Upper lobe of right lung (tissue), 1 donor: ENCODE measurements at regions not wholly inside any gene's neighbourhood (a gene's known extent, or its start where the extent isn't known, plus 50 kb on each side); places are given as distances from the start of the nearest gene placed in this dataset.

ENCODE experiments used
- ATAC-seq: fragments of 200-7000 bp; cut with Tn5 transposase; one replicate; pipeline ENCODE4 v1.9.1; 2020; ENCODE audit warnings: mild to moderate bottlenecking, moderate library complexity
- DNase-seq: peaks from one replicate; pipeline ENCODE4 v3.0.0-alpha.2; 2020
- H3K27ac ChIP-seq: fragments of 200-600 bp; one replicate; pipeline ENCODE4 v1.8.0; 2022
- H3K27me3 ChIP-seq: fragments of 200-600 bp; one replicate; pipeline ENCODE4 v1.8.0; 2022; ENCODE audit warnings: mild to moderate bottlenecking
- H3K36me3 ChIP-seq: fragments of 200-600 bp; one replicate; pipeline ENCODE4 v1.8.0; 2022
- H3K4me1 ChIP-seq: fragments of 200-600 bp; one replicate; pipeline ENCODE4 v1.8.0; 2022
- H3K4me3 ChIP-seq: fragments of 200-600 bp; one replicate; pipeline ENCODE4 v1.8.0; 2022; ENCODE audit warnings: mild to moderate bottlenecking
- H3K9me3 ChIP-seq: fragments of 200-600 bp; one replicate; pipeline ENCODE4 v1.8.0; 2022
- CTCF ChIP-seq: fragments of 200-600 bp; IDR thresholded peaks from one replicate; pipeline ENCODE4 v1.8.0; 2022; ENCODE audit warnings: antibody characterized with exemption
- intact Hi-C: fragments of 100-400 bp; cut with DNase I; formaldehyde crosslinking; loops from one replicate; pipeline ENCODE4 v1.11.0; 2022
- donor health status: DM: no; HTN: yes; CAD: no; lungs with severe emphysema.

- Histone ChIP-seq H3K27me3 (no peaks in the 10 kb centered on the region), H3K4me1 (no peaks in the 10 kb centered on the region), H3K27ac (no peak overlapping the region), H3K36me3 (no peaks in the 10 kb centered on the region), H3K4me3 (no peak overlapping the region), H3K9me3 (no peaks in the 10 kb centered on the region)
- ATAC-seq, result no peak
- TF ChIP-seq CTCF, result no peak
- DNase-seq, result no peak
- intact Hi-C loops, result no loop called here
Observed at GRCh38 chr2:41907141-41907540, 140.7 kb upstream of the PKDCC start.

- H3K4me1 ChIP-seq, result no peaks in the 10 kb centered on the region
- H3K27ac ChIP-seq, result no peak overlapping the region
- TF ChIP-seq CTCF, result no peak
- no peak for DNase-seq
- ATAC-seq, result no peak
- no peaks in the 10 kb centered on the region for H3K9me3 ChIP-seq
- H3K4me3 ChIP-seq, result no peak overlapping the region
- no peaks in the 10 kb centered on the region for H3K36me3 ChIP-seq
- H3K27me3 ChIP-seq, result no peaks in the 10 kb centered on the region
- intact Hi-C loops, result no loop called here
Observed at GRCh38 chr2:41907771-41908207, 140.0 kb upstream of the PKDCC start.

GRCh38 chr2:41908349-41908748 lies 139.5 kb upstream of the PKDCC start:
- H3K36me3 ChIP-seq, result no peaks in the 10 kb centered on the region
- no peaks in the 10 kb centered on the region for H3K4me1 ChIP-seq
- DNase-seq (no peak), ATAC-seq (no peak)
- H3K4me3 ChIP-seq, result no peak overlapping the region
- TF ChIP-seq CTCF, result no peak
- no peaks in the 10 kb centered on the region for H3K27me3 ChIP-seq
- intact Hi-C loops, result no loop called here
- no peak overlapping the region for H3K27ac ChIP-seq
- no peaks in the 10 kb centered on the region for H3K9me3 ChIP-seq

GRCh38 chr2:41909584-41909983 lies 138.2 kb upstream of the PKDCC start:
- Histone ChIP-seq H3K27me3 (no peaks in the 10 kb centered on the region), H3K9me3 (no peaks in the 10 kb centered on the region), H3K36me3 (no peaks in the 10 kb centered on the region), H3K4me3 (no peak overlapping the region), H3K27ac (no peak overlapping the region), H3K4me1 (no peaks in the 10 kb centered on the region)
- no peak for DNase-seq
- intact Hi-C loops, result no loop called here
- no peak for TF ChIP-seq CTCF
- ATAC-seq, result no peak

- H3K4me1 ChIP-seq, result no peaks in the 10 kb centered on the region
- H3K9me3 ChIP-seq, result no peaks in the 10 kb centered on the region
- no peak overlapping the region for H3K4me3 ChIP-seq
- H3K27ac ChIP-seq, result no peak overlapping the region
- intact Hi-C loops, result no loop called here
- ATAC-seq, result no peak
- TF ChIP-seq CTCF, result no peak
- H3K27me3 ChIP-seq, result no peaks in the 10 kb centered on the region
- no peaks in the 10 kb centered on the region for H3K36me3 ChIP-seq
- no peak for DNase-seq
Observed at GRCh38 chr2:41910126-41910525, 137.7 kb upstream of the PKDCC start.

GRCh38 chr2:41911033-41911432 lies 136.8 kb upstream of the PKDCC start:
- H3K27me3 ChIP-seq, result no peaks in the 10 kb centered on the region
- H3K9me3 ChIP-seq, result no peaks in the 10 kb centered on the region
- DNase-seq (no peak), ATAC-seq (no peak)
- intact Hi-C loops, result no loop called here
- no peaks in the 10 kb centered on the region for H3K36me3 ChIP-seq
- TF ChIP-seq CTCF, result no peak
- H3K4me3 ChIP-seq, result no peak overlapping the region
- no peaks in the 10 kb centered on the region for H3K4me1 ChIP-seq
- H3K27ac ChIP-seq, result no peak overlapping the region
